ENCODE measurements at regions not wholly inside any gene's neighbourhood (a gene's known extent, or its start where the extent isn't known, plus 50 kb on each side); places are given as distances from the start of the nearest gene placed in this dataset.

- ChIA-PET CTCF (no interaction called here), POLR2A (no interaction called here)
- H3K36me3 Mint-ChIP-seq (ENCODE audit: low read depth) = no peaks in the 10 kb centered on the region
- no peaks in the 10 kb centered on the region for H3K27me3 Mint-ChIP-seq
- H3K27ac ChIP-seq (ENCODE audit: low read depth in 1 of 2, low read length in 2 of 2) = no peak overlapping the region
- H3K4me3 Mint-ChIP-seq = no peak overlapping the region
- H3K36me3 ChIP-seq (ENCODE audit: insufficient read depth, low read length) = no peaks in the 10 kb centered on the region
- H3K4me1 ChIP-seq (ENCODE audit: insufficient read depth, low read length) = no peaks in the 10 kb centered on the region
- intact Hi-C loops (cut with DNase I, micrococcal nuclease) = no loop called here
- H3K9me3 Mint-ChIP-seq = no peaks in the 10 kb centered on the region
- no peak for TF ChIP-seq CTCF (IDR thresholded peaks at IDR 0.05)
- DNase-seq = no peak
- H3K27me3 ChIP-seq (ENCODE audit: control insufficient read depth in 1 of 2, insufficient read depth in 2 of 2, low read length in 2 of 2) = no peaks in the 10 kb centered on the region
- no peak for ATAC-seq (ENCODE audit: poor library complexity)
- peaks cover under 1% of the 10 kb centered on the region for H3K4me1 Mint-ChIP-seq (ENCODE audit: low read depth)
- H3K4me3 ChIP-seq (ENCODE audit: low read length) = no peak overlapping the region
- H3K27ac Mint-ChIP-seq = no peak overlapping the region
- H3K9me3 ChIP-seq (ENCODE audit: control insufficient read depth in 1 of 2, insufficient read depth in 1 of 2, low read length in 2 of 2) = no peaks in the 10 kb centered on the region
Measured at GRCh38 chr13:109576331-109576813, 210.0 kb downstream of the IRS2 start.

- ChIA-PET POLR2A (no interaction called here), CTCF (no interaction called here)
- Histone ChIP-seq H3K9me3 (ENCODE audit: control insufficient read depth in 1 of 2, insufficient read depth in 1 of 2, low read length in 2 of 2) (no peaks in the 10 kb centered on the region), H3K36me3 (ENCODE audit: insufficient read depth, low read length) (no peaks in the 10 kb centered on the region), H3K4me1 (ENCODE audit: insufficient read depth, low read length) (no peaks in the 10 kb centered on the region), H3K4me3 (ENCODE audit: low read length) (no peak overlapping the region), H3K27me3 (ENCODE audit: control insufficient read depth in 1 of 2, insufficient read depth in 2 of 2, low read length in 2 of 2) (no peaks in the 10 kb centered on the region), H3K27ac (ENCODE audit: low read depth in 1 of 2, low read length in 2 of 2) (no peak overlapping the region)
- Mint-ChIP-seq H3K27ac (no peak overlapping the region), H3K4me1 (ENCODE audit: low read depth) (peaks cover 6% of the 10 kb centered on the region), H3K4me3 (no peak overlapping the region), H3K36me3 (ENCODE audit: low read depth) (no peaks in the 10 kb centered on the region), H3K9me3 (no peaks in the 10 kb centered on the region), H3K27me3 (no peaks in the 10 kb centered on the region)
- intact Hi-C loops (cut with DNase I, micrococcal nuclease) = no loop called here
- TF ChIP-seq CTCF (IDR thresholded peaks at IDR 0.05) = no peak
- DNase-seq (no peak), ATAC-seq (ENCODE audit: poor library complexity) (no peak)
Measured at GRCh38 chr13:109575821-109576220, 210.6 kb downstream of the IRS2 start.

GRCh38 chr13:109572389-109572788 lies 214.0 kb downstream of the IRS2 start:
- intact Hi-C loops (cut with DNase I, micrococcal nuclease) = no loop called here
- CTCF ChIA-PET = no interaction called here

More at GRCh38 chr13:109572389-109572788, 214.0 kb downstream of the IRS2 start:
- Histone ChIP-seq H3K4me1 (ENCODE audit: insufficient read depth, low read length) (peaks cover 12% of the 10 kb centered on the region), H3K36me3 (ENCODE audit: insufficient read depth, low read length) (no peaks in the 10 kb centered on the region), H3K9me3 (ENCODE audit: control insufficient read depth in 1 of 2, insufficient read depth in 1 of 2, low read length in 2 of 2) (no peaks in the 10 kb centered on the region), H3K27me3 (ENCODE audit: control insufficient read depth in 1 of 2, insufficient read depth in 2 of 2, low read length in 2 of 2) (no peaks in the 10 kb centered on the region), H3K27ac (ENCODE audit: low read depth in 1 of 2, low read length in 2 of 2) (no peak overlapping the region), H3K4me3 (ENCODE audit: low read length) (no peak overlapping the region)
- POLR2A ChIA-PET = no interaction called here
- H3K27ac Mint-ChIP-seq = no peak overlapping the region
- H3K4me3 Mint-ChIP-seq = no peak overlapping the region
- no peak for TF ChIP-seq CTCF (IDR thresholded peaks at IDR 0.05)
- H3K27me3 Mint-ChIP-seq = no peaks in the 10 kb centered on the region
- peaks cover 19% of the 10 kb centered on the region for H3K4me1 Mint-ChIP-seq (ENCODE audit: low read depth)
- H3K9me3 Mint-ChIP-seq = no peaks in the 10 kb centered on the region
- DNase-seq = no peak
- no peaks in the 10 kb centered on the region for H3K36me3 Mint-ChIP-seq (ENCODE audit: low read depth)
- ATAC-seq (ENCODE audit: poor library complexity) = no peak

Data from CD4-positive, alpha-beta T cell (primary cell).